ENCODE measurements at regions not wholly inside any gene's neighbourhood (a gene's known extent, or its start where the extent isn't known, plus 50 kb on each side); places are given as distances from the start of the nearest gene placed in this dataset.

DNA sequence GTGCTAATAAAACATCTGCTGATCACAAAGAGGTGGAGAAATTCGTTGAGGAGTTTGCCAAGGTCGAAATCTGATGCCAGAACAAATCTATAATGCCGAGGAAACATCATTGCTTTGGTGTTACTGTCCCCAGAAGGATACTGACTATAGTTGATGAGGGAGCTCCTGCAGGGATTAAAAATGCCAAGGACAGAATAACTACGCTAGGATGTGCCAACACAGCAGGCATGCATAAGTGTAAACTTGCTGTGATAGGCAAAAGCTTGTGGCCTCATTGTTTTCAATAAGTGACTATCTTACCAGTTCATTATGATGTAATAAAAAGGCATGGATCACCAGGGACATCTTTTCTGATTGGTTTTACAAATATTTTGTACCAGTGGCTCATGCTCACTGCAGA is 66.8 kb upstream of the ADCY2 start:
- TF ChIP-seq, protein P1, sequence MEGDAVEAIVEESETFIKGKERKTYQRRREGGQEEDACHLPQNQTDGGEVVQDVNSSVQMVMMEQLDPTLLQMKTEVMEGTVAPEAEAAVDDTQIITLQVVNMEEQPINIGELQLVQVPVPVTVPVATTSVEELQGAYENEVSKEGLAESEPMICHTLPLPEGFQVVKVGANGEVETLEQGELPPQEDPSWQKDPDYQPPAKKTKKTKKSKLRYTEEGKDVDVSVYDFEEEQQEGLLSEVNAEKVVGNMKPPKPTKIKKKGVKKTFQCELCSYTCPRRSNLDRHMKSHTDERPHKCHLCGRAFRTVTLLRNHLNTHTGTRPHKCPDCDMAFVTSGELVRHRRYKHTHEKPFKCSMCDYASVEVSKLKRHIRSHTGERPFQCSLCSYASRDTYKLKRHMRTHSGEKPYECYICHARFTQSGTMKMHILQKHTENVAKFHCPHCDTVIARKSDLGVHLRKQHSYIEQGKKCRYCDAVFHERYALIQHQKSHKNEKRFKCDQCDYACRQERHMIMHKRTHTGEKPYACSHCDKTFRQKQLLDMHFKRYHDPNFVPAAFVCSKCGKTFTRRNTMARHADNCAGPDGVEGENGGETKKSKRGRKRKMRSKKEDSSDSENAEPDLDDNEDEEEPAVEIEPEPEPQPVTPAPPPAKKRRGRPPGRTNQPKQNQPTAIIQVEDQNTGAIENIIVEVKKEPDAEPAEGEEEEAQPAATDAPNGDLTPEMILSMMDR (IDR thresholded peaks at IDR 0.05; ENCODE audit: control insufficient read depth, insufficient read depth, low read depth, low read length, missing control alignments): no peak

DNA sequence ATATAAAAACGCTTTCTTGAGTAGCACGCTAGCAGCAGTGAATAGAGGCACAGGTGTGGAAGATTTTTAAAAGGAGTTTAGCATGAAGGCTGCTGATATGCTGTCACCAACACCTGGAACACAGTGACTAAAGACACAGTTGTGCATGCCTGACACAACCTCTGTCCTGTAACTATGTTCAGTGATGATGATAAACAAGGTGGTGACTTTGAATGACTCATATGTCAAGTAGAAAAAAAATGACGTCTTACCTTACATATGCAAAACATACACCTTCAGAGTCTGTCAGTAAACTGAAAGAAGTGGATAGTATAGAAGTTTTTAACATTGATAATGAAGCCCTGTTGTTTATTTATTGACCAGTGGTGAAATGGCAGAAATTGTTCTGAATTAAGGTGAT is 66.2 kb upstream of the ADCY2 start:
- H3K4me3 ChIP-seq (ENCODE audit: control insufficient read depth, low read depth, low read length): no peak overlapping the region
- TF ChIP-seq, protein P1 (IDR thresholded peaks at IDR 0.05; ENCODE audit: control insufficient read depth, insufficient read depth, low read depth, low read length, missing control alignments): no peak
- no peak for DNase-seq (ENCODE audit: low read depth)

More for the DNA sequence above, 66.8 kb upstream of the ADCY2 start:
- H3K4me3 ChIP-seq (ENCODE audit: control insufficient read depth, low read depth, low read length): no peak overlapping the region
- DNase-seq (ENCODE audit: low read depth): no peak

DNA sequence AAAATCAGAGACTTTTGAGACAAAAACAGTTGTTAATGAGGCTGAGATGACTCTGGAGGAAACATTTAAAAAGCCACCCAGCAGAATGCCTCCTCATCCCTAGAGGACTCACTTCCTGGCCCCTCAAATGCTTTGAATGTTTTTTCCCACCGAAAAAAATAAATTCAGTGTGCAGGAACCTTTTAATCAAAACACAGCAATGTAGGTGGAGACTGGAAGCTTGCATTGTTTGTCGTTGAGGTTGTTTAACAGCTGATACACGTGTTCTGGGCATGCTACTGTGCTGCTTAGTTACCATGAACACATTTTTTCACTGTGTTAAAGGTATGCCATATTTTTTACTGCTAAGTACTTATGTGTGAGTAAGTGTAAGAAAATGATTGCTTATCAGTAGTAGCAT is 65.7 kb upstream of the ADCY2 start:
- H3K4me3 ChIP-seq (ENCODE audit: control insufficient read depth, low read depth, low read length): no peak overlapping the region
- no peak for DNase-seq (ENCODE audit: low read depth)
- TF ChIP-seq, protein P1 (IDR thresholded peaks at IDR 0.05; ENCODE audit: control insufficient read depth, insufficient read depth, low read depth, low read length, missing control alignments): no peak

DNA sequence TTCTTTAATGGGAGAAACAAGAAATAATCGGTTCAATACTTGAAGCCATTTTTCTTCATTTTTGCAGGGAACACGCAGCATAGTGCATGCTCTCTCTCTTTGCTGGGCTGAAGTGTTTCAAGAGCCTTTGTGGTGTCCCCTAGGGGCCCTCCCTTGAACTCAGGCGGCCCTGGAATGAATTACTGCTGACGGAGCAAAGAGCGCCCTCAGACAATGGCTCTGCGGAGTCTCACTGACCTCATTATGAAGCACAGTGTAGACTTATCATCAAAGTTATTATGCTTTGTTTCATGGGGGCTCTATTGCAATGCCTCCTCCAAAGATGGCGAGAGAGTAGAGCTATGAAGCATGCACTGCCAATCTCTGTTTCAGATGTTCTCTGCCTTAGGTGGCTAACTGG is 64.8 kb upstream of the ADCY2 start:
- no peak for DNase-seq (ENCODE audit: low read depth)
- TF ChIP-seq, protein P1 (IDR thresholded peaks at IDR 0.05; ENCODE audit: control insufficient read depth, insufficient read depth, low read depth, low read length, missing control alignments): no peak
- H3K4me3 ChIP-seq (ENCODE audit: control insufficient read depth, low read depth, low read length): no peak overlapping the region

Data from AG09309 (cell line).